K562 (cell line): ENCODE measurements at regions not wholly inside any gene's neighbourhood (a gene's known extent, or its start where the extent isn't known, plus 50 kb on each side); places are given as distances from the start of the nearest gene placed in this dataset.

Source experiments
- ATAC-seq: fragments of 200-7000 bp; cut with Tn5 transposase; 3 replicates; pipeline ENCODE4 v1.9.1; 2020; ENCODE audit warnings: moderate library complexity
- BruUV-seq: library from RNA; stranded (reverse); fragments of 400-500 nt; replicated peaks from 2 replicates; lab custom pipeline; 2021; lab: Mats Ljungman, UMichigan
- CTCF ChIA-PET: fragments of 300-600 bp; formaldehyde crosslinking; extraction: SDS; loops from one replicate; lab custom pipeline; 2021; ENCODE audit warnings: low intra/inter-chr PET ratio; lab: Yijun Ruan, JAX
- POLR2A ChIA-PET: fragments of 300-600, 350-650 bp; sonication (Branson Sonifier 250); formaldehyde crosslinking; extraction: SDS; loops from one replicate; lab custom pipeline; 2021; ENCODE audit warnings: antibody characterized with exemption, inconsistent platforms; lab: Yijun Ruan, JAX
- DNase-seq, 4 experiments: peaks; one replicate each; pipeline versions ENCODE4 v3.0.0 to v3.0.0-alpha.2; 2011 to 2018; ENCODE audit warnings: low spot score in 3 of 4, mixed read lengths in 3 of 4; ENCODE audit errors: extremely low read depth in 1 of 4
- FAIRE-seq: peaks from 2 replicates; lab custom pipeline; 2011; peaks lifted over from hg19 to GRCh38; lab: Jason Lieb, UNC
- H2AFZ ChIP-seq: 2 replicates; pipeline ENCODE4 v1.6.0; 2011; ENCODE audit warnings: low read depth, low read length, control low read depth, inconsistent platforms
- H3K27ac ChIP-seq: fragments of 200-600 bp; 3 replicates; pipeline ENCODE4 v1.8.0; 2011; ENCODE audit warnings: low read depth, mild to moderate bottlenecking, control low read depth, inconsistent platforms, low read length, moderate library complexity, mixed read lengths; ENCODE audit errors: extremely low read depth
- H3K27me3 ChIP-seq, 2 experiments: fragments of 300-600 bp in 1 of 2; 2 replicates in 1 of 2; 3 replicates in 1 of 2; pipeline versions ENCODE4 v1.6.0 to v1.8.0; 2011; ENCODE audit warnings: inconsistent platforms in 2 of 2, low read length in 2 of 2, mild to moderate bottlenecking in 1 of 2, mixed read lengths in 1 of 2, moderate library complexity in 1 of 2; ENCODE audit not compliant: control insufficient read depth in 2 of 2, insufficient read depth in 2 of 2
- H3K36me3 ChIP-seq: fragments of 300-600 bp; 3 replicates; pipeline ENCODE4 v1.8.0; 2011; ENCODE audit warnings: mild to moderate bottlenecking, low read length, inconsistent platforms; ENCODE audit not compliant: control insufficient read depth, insufficient read depth
- H3K4me1 ChIP-seq, 2 experiments: fragments of 200-600 bp in 1 of 2; replicated peaks in 1 of 2; 2 replicates in 1 of 2; 3 replicates in 1 of 2; pipeline versions ENCODE4 v1.5.1 to v1.8.0; 2011; ENCODE audit warnings: inconsistent platforms in 2 of 2, low read length in 2 of 2, mild to moderate bottlenecking in 1 of 2, mixed read lengths in 1 of 2, moderate library complexity in 1 of 2; ENCODE audit not compliant: control insufficient read depth in 2 of 2, insufficient read depth in 2 of 2
- H3K4me2 ChIP-seq: 2 replicates; pipeline ENCODE4 v1.6.1; 2011; ENCODE audit warnings: low read length, control low read depth, inconsistent platforms, mixed read lengths; ENCODE audit not compliant: insufficient read depth
- H3K4me3 ChIP-seq: fragments of 200-600 bp; sonication (generic), shearing (Covaris generic); 2 replicates; pipeline ENCODE4 v1.5.1; 2016; ENCODE audit warnings: control low read depth, inconsistent platforms
- H3K79me2 ChIP-seq: fragments of 200-600 bp; 3 replicates; pipeline ENCODE4 v1.8.0; 2011; ENCODE audit warnings: low read length, inconsistent platforms; ENCODE audit not compliant: control insufficient read depth, insufficient read depth
- H3K9ac ChIP-seq, 2 experiments: 2 replicates each; pipeline versions ENCODE4 v1.6.0 to v1.6.1; 2011; ENCODE audit warnings: low read depth in 2 of 2, low read length in 2 of 2, control low read depth in 1 of 2, inconsistent platforms in 1 of 2, mild to moderate bottlenecking in 1 of 2, mixed read lengths in 1 of 2; ENCODE audit not compliant: insufficient read depth in 1 of 2
- H3K9me1 ChIP-seq: one replicate; pipeline ENCODE4 v1.6.0; 2011; ENCODE audit warnings: inconsistent platforms, mild to moderate bottlenecking, low read length, moderate library complexity; ENCODE audit not compliant: control insufficient read depth, insufficient read depth
- H3K9me3 ChIP-seq: replicated peaks from 2 replicates; pipeline ENCODE4 v1.5.1; 2011; ENCODE audit warnings: low read depth, low read length, inconsistent platforms; ENCODE audit not compliant: control insufficient read depth, insufficient read depth
- H4K20me1 ChIP-seq: replicated peaks from 2 replicates; pipeline ENCODE4 v1.6.1; 2011; ENCODE audit warnings: low read length, inconsistent platforms, mixed read lengths; ENCODE audit not compliant: control insufficient read depth, insufficient read depth
- CC2D1A ChIP-seq: fragments of 450-650 bp; IDR thresholded peaks from 2 replicates; pipeline ENCODE4 v1.6.1; 2017; ENCODE audit warnings: mild to moderate bottlenecking
- FOXM1 ChIP-seq, 2 experiments: fragments of 450-650 bp in 1 of 2; sonication (generic) in 1 of 2; formaldehyde crosslinking in 1 of 2; IDR thresholded peaks; 2 replicates each; pipeline versions ENCODE4 v1.6.1 to v1.9.0; 2017 to 2022; ENCODE audit warnings: low read depth in 2 of 2, mild to moderate bottlenecking in 2 of 2, missing genetic modification reagents in 1 of 2, moderate library complexity in 1 of 2
- KHSRP ChIP-seq: fragments of 450-650 bp; IDR thresholded peaks from 2 replicates; pipeline ENCODE4 v1.6.1; 2017
- PHTF2 ChIP-seq: fragments of 250-450 bp; sonication (Bioruptor Pico); IDR thresholded peaks from 2 replicates; pipeline ENCODE4 v1.5.0; 2021; ENCODE audit warnings: mild to moderate bottlenecking
- PPARD ChIP-seq: fragments of 250-450 bp; sonication (Bioruptor Pico); IDR thresholded peaks from 2 replicates; pipeline ENCODE4 v1.8.0; 2022; ENCODE audit warnings: inconsistent platforms, mild to moderate bottlenecking, moderate library complexity
- ZNF174 ChIP-seq: fragments of 250-450 bp; sonication (Bioruptor Pico); IDR thresholded peaks from 2 replicates; pipeline ENCODE4 v1.4.0; 2020; ENCODE audit warnings: mild to moderate bottlenecking
- ZNF668 ChIP-seq: fragments of 250-450 bp; sonication (Bioruptor Pico); IDR thresholded peaks from 2 replicates; pipeline ENCODE4 v1.8.0; 2022; ENCODE audit warnings: mild to moderate bottlenecking, inconsistent platforms
- ZNF780A ChIP-seq: fragments of 250-450 bp; sonication (Bioruptor Pico); IDR thresholded peaks from 2 replicates; pipeline ENCODE4 v1.5.0; 2021; ENCODE audit warnings: mild to moderate bottlenecking
- WGBS: fragments of 100-300 bp; shearing (Covaris generic); methylation state at CpG from one replicate; pipeline ENCODE4 v1.1.6; 2016; ENCODE audit warnings: low coverage, mixed read lengths; ENCODE audit not compliant: insufficient coverage; ENCODE audit errors: missing lambda C conversion rate; 5-methylcytosine and 5-hydroxymethylcytosine counted together
- in situ Hi-C: fragments of 300-500 bp; cut with MboI; formaldehyde crosslinking; loops from 4 replicates; pipeline ENCODE4 v1.15.0; 2018; ENCODE audit warnings: inconsistent platforms, mixed read lengths
- intact Hi-C: fragments of 100-400 bp; cut with micrococcal nuclease; formaldehyde crosslinking; loops from 2 replicates; pipeline ENCODE4 v1.14.2; 2022
- TF ChIP-seq, protein P1 (sequence below): sonication (generic); formaldehyde crosslinking; IDR thresholded peaks from 2 replicates; pipeline ENCODE4 v1.8.1; 2023; ENCODE audit warnings: mild to moderate bottlenecking, missing genetic modification reagents
- TF ChIP-seq, protein P2 (sequence below): sonication (generic); formaldehyde crosslinking; IDR thresholded peaks from 2 replicates; pipeline ENCODE4 v1.8.1; 2023; ENCODE audit warnings: mild to moderate bottlenecking, missing genetic modification reagents
- TF ChIP-seq, protein P3 (sequence below): fragments of 200-800 bp; sonication (Bioruptor generic); IDR thresholded peaks from 2 replicates; pipeline ENCODE4 v1.6.1; 2017; ENCODE audit warnings: missing genetic modification characterization, missing compliant biosample characterization

- Histone ChIP-seq H4K20me1 (no peaks in the 10 kb centered on the region), H3K9me1 (no peaks in the 10 kb centered on the region), H2AFZ (no peak overlapping the region), H3K4me3 (no peak overlapping the region), H3K27ac (no peak overlapping the region), H3K9me3 (no peaks in the 10 kb centered on the region), H3K9ac (no peak overlapping the region), H3K27me3 (no peaks in the 10 kb centered on the region), H3K4me1 (no peaks in the 10 kb centered on the region), H3K79me2 (no peaks in the 10 kb centered on the region), H3K4me2 (no peak overlapping the region), H3K36me3 (no peaks in the 10 kb centered on the region)
- in situ Hi-C loops: no loop called here
- CTCF ChIA-PET: no interaction called here
- no peak for TF ChIP-seq KHSRP
- TF ChIP-seq, protein P1, sequence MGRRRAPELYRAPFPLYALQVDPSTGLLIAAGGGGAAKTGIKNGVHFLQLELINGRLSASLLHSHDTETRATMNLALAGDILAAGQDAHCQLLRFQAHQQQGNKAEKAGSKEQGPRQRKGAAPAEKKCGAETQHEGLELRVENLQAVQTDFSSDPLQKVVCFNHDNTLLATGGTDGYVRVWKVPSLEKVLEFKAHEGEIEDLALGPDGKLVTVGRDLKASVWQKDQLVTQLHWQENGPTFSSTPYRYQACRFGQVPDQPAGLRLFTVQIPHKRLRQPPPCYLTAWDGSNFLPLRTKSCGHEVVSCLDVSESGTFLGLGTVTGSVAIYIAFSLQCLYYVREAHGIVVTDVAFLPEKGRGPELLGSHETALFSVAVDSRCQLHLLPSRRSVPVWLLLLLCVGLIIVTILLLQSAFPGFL (CRISPR knock-in tag): no peak
- TF ChIP-seq, protein P2, sequence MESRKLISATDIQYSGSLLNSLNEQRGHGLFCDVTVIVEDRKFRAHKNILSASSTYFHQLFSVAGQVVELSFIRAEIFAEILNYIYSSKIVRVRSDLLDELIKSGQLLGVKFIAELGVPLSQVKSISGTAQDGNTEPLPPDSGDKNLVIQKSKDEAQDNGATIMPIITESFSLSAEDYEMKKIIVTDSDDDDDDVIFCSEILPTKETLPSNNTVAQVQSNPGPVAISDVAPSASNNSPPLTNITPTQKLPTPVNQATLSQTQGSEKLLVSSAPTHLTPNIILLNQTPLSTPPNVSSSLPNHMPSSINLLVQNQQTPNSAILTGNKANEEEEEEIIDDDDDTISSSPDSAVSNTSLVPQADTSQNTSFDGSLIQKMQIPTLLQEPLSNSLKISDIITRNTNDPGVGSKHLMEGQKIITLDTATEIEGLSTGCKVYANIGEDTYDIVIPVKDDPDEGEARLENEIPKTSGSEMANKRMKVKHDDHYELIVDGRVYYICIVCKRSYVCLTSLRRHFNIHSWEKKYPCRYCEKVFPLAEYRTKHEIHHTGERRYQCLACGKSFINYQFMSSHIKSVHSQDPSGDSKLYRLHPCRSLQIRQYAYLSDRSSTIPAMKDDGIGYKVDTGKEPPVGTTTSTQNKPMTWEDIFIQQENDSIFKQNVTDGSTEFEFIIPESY: no peak
- no peak for TF ChIP-seq ZNF174 (CRISPR knock-in tag)
- TF ChIP-seq, protein P3, sequence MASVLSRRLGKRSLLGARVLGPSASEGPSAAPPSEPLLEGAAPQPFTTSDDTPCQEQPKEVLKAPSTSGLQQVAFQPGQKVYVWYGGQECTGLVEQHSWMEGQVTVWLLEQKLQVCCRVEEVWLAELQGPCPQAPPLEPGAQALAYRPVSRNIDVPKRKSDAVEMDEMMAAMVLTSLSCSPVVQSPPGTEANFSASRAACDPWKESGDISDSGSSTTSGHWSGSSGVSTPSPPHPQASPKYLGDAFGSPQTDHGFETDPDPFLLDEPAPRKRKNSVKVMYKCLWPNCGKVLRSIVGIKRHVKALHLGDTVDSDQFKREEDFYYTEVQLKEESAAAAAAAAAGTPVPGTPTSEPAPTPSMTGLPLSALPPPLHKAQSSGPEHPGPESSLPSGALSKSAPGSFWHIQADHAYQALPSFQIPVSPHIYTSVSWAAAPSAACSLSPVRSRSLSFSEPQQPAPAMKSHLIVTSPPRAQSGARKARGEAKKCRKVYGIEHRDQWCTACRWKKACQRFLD: no peak
- TF ChIP-seq CC2D1A: no peak
- no peak for TF ChIP-seq FOXM1 (IDR thresholded peaks at IDR 0.05; ENCODE audit: low read depth)
- TF ChIP-seq FOXM1 (CRISPR knock-in tag; IDR thresholded peaks at IDR 0.05; ENCODE audit: low read depth): no peak
- no peak for TF ChIP-seq ZNF780A (CRISPR knock-in tag)
- no peak for TF ChIP-seq ZNF668 (CRISPR knock-in tag)
- no peak for TF ChIP-seq PHTF2 (CRISPR knock-in tag)
- no peak for TF ChIP-seq PPARD (CRISPR knock-in tag)
- DNase-seq: no peak
- intact Hi-C loops: no loop called here
- 0% methylated on average over 3 of the region's 3 CpGs for WGBS
- FAIRE-seq: no peak
- POLR2A ChIA-PET: no interaction called here
- BruUV-seq: no TSS peak
- ATAC-seq: no peak
These were observed 502.5 kb upstream of the FSHR start for GRCh38 chr2:49656853-49657252.
